Neuron (in vitro differentiated cells): ENCODE measurements at regions not wholly inside any gene's neighbourhood (a gene's known extent, or its start where the extent isn't known, plus 50 kb on each side); places are given as distances from the start of the nearest gene placed in this dataset.
"Not testable (repeated sequence)": the region's sequence is repeated elsewhere in the genome, so short reads cannot be mapped to it uniquely, and the experiment has no call there.

Experiments
- H2AFZ ChIP-seq: one replicate; pipeline ENCODE4 v1.6.1; 2013; ENCODE audit warnings: low read depth, mild to moderate bottlenecking, inconsistent platforms, low read length, moderate library complexity
- H3K27me3 ChIP-seq: one replicate; pipeline ENCODE4 v1.6.1; 2013; ENCODE audit warnings: low read length; ENCODE audit not compliant: insufficient read depth
- H3K36me3 ChIP-seq: one replicate; pipeline ENCODE4 v1.6.1; 2013; ENCODE audit warnings: low read length; ENCODE audit not compliant: insufficient read depth
- H3K4me1 ChIP-seq: one replicate; pipeline ENCODE4 v1.6.1; 2013; ENCODE audit warnings: low read length; ENCODE audit not compliant: insufficient read depth
- H3K4me3 ChIP-seq: 2 replicates; pipeline ENCODE4 v1.5.1; 2013; ENCODE audit warnings: mild to moderate bottlenecking, low read length, moderate library complexity
- H3K9me3 ChIP-seq: one replicate; pipeline ENCODE4 v1.6.1; 2013; ENCODE audit warnings: low read length

DNA sequence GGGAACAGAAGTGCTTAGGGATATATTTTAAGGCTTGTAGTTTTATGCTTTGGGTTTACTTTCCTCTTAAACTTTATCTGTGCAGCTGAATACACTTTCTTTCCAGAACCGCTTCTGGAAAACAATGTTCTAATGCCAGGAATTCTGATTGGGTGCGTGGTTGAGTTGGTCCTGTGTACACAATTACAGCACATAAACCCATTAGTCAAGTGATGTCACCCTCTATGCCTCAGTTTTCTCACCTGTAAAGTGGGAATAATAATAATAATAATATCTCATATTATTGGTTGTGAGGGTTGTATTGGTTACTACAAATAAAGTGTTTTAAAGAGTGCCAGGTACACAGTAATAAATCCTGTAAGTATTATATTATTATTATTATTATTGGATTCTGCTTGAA is 129.2 kb downstream of the MID1IP1 start:
- no peaks in the 10 kb centered on the region for H3K9me3 ChIP-seq
- no peak overlapping the region for H2AFZ ChIP-seq
- H3K36me3 ChIP-seq, result no peaks in the 10 kb centered on the region
- no peak overlapping the region for H3K4me3 ChIP-seq
- no peaks in the 10 kb centered on the region for H3K27me3 ChIP-seq
- H3K4me1 ChIP-seq, result no peaks in the 10 kb centered on the region

DNA sequence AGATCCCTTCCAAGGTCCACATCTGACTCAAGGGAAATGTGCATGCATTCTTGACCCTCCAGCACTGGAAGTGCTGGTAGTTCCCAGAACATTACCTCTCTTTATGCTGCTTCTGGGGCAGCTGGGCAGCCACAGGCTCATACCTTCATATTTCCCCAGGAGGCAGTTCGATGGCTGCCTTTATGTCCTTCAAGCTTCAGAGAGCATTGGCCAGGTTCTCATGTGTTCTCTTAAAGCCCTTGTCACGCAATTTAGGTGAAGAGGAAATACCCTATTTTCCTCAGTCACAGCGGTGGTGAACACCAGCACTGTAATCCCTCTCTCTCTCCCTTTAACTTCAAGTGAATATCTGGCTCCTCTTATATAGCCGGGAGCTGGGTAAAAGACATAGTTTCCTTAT is 134.3 kb downstream of the MID1IP1 start:
- Histone ChIP-seq H3K4me3 (no peak overlapping the region), H3K9me3 (no peaks in the 10 kb centered on the region), H3K4me1 (no peaks in the 10 kb centered on the region), H2AFZ (no peak overlapping the region), H3K27me3 (no peaks in the 10 kb centered on the region), H3K36me3 (no peaks in the 10 kb centered on the region)

DNA sequence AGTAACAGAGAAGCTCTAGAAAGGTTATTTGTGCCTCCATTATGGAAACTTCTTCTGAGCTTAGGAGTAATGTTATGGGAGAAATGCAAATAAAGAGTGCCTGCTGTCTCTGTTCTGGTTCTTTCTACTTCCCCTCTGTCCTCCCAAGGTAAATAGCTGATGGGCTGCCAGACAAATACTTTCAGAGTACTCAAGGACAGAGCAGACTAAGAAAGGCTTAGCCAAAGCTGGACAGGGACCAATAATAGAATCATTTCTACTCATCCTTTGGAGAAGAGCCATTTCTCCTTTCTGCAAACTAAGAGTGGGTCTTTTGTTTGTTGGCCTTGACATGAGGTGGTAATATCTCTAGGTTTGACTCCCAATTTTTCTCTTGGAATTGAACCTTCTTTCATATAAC is 136.1 kb downstream of the MID1IP1 start:
- Histone ChIP-seq H3K4me1 (no peaks in the 10 kb centered on the region), H2AFZ (no peak overlapping the region), H3K36me3 (no peaks in the 10 kb centered on the region)

DNA sequence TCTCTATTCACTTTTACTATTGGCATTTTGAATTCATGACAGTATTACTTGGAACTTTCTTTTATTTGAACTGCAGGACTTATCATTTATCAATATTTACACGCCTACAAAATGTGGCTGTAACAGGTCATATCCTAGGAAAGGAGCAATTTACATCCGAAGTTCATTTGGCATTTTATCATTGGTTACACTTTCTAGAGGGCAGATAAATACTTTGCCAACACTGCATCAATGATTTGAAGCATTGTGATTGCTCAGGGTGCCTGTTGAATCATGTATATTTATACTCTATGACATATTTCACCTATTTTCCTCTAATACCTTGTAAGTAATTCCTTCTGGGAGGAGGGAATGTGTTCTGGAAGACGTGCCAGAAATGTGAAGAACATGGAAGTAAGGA is 136.7 kb downstream of the MID1IP1 start:
- Histone ChIP-seq H3K27me3 (no peaks in the 10 kb centered on the region), H3K36me3 (no peaks in the 10 kb centered on the region), H2AFZ (no peak overlapping the region), H3K9me3 (no peaks in the 10 kb centered on the region), H3K4me3 (no peak overlapping the region), H3K4me1 (no peaks in the 10 kb centered on the region)

More for the DNA sequence above, 136.1 kb downstream of the MID1IP1 start:
- Histone ChIP-seq H3K9me3 (no peaks in the 10 kb centered on the region), H3K4me3 (no peak overlapping the region), H3K27me3 (no peaks in the 10 kb centered on the region)

DNA sequence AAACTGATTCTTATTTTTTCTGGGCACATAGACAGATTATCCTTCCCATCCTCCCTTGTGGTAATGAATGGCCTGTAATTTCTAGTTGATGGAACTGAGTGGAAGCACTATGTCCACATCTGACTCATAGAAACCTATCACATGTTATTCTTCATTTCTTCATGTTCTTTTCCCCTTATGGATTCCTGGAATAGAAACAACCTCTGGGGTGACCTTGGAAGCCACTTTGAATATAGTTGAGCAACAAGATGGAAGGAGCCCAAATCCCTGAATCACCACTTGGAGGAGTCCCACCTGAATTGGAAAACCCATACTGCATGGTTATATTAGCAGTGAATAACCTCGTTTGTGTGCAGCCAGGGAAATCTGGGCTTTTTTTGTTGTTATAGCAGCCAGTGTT is 137.8 kb downstream of the MID1IP1 start:
- H2AFZ ChIP-seq, result no peak overlapping the region
- no peaks in the 10 kb centered on the region for H3K4me1 ChIP-seq
- no peaks in the 10 kb centered on the region for H3K9me3 ChIP-seq
- H3K36me3 ChIP-seq, result no peaks in the 10 kb centered on the region
- H3K4me3 ChIP-seq, result no peak overlapping the region
- H3K27me3 ChIP-seq, result no peaks in the 10 kb centered on the region

DNA sequence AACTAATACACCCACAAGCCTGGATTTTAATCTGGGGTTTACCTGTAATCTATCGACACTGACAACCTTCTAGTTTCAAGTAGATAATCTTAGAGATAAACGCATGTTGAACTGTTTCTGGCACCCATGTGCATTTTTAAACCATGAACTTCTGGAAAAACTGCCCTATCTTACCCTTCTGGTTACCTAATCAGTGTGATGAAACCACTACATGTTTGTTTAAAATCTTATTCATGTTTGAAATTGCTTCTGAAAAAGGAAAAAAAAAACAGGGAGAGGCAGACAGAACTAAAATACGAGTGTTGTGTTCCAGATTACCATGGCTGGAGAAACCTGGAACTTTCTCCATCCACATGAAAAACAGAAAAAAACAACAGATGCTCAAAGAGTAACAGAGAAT is 139.3 kb downstream of the MID1IP1 start:
- Histone ChIP-seq H3K27me3 (no peaks in the 10 kb centered on the region), H3K36me3 (no peaks in the 10 kb centered on the region), H3K9me3 (no peaks in the 10 kb centered on the region), H2AFZ (no peak overlapping the region), H3K4me1 (no peaks in the 10 kb centered on the region), H3K4me3 (no peak overlapping the region)

DNA sequence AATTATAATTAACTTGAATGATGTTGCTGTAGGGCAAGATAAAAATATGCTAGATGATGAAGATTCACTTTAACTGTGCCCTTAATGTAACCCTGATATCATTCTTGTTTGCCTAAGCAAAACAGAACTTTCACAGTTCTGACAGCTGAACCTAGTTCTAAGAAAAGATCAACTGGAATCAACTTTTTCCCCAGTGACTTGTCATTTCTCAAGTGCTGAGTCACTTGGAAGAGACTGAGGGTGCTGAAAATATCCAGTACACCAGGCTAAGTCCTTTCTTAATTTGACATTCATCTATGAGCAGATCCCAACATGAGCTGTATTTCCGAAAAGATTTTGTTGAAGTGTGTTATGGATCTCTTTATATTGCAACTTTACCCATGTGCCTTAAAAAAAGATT is 140.4 kb downstream of the MID1IP1 start:
- no peak overlapping the region for H2AFZ ChIP-seq
- no peaks in the 10 kb centered on the region for H3K9me3 ChIP-seq
- H3K27me3 ChIP-seq, result no peaks in the 10 kb centered on the region
- H3K4me3 ChIP-seq, result no peak overlapping the region
- H3K36me3 ChIP-seq, result no peaks in the 10 kb centered on the region
- H3K4me1 ChIP-seq, result no peaks in the 10 kb centered on the region

DNA sequence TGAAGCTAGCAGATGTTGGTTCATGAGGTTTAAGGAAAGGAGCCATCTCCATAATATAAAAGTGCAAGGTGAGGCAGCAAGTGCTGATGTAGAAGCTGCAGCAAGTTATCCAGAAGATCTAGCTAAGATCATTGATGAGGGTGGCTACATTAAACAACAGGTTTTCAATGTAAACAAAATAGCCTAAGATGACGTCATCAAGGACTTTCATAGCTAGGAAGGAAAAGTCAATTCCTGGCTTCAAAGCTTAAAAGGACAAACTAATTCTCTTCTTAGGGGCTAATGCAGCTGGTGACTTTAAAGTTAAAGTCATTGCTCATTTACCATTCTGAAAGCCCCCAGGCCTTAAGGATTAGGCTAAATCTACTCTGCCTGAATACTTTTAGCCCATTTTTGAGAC is 141.9 kb downstream of the MID1IP1 start:
- Histone ChIP-seq H3K9me3 (no peaks in the 10 kb centered on the region), H3K4me1 (no peaks in the 10 kb centered on the region), H3K4me3 (no peak overlapping the region), H2AFZ (no peak overlapping the region), H3K27me3 (no peaks in the 10 kb centered on the region), H3K36me3 (no peaks in the 10 kb centered on the region)

DNA sequence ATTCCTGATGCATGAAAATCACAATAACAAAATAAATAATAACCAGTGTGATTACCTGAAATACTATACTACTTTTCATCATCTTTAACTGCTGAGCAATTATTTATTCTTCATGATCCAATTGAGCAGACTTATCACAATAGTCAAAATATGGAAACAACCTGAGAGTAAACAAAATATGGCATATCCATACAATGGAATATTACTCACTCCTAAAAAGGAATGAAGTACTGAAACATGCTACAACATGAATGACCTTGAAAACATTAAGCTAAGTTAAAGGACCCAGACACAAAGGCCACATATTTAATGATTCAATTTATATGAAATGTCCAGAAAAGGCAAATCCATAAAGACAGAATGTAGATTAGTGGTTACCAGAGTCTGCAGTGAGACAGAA is 146.8 kb downstream of the MID1IP1 start:
- H3K4me3 ChIP-seq, result no peak overlapping the region
- no peaks in the 10 kb centered on the region for H3K9me3 ChIP-seq
- H2AFZ ChIP-seq, result no peak overlapping the region
- no peaks in the 10 kb centered on the region for H3K4me1 ChIP-seq
- no peaks in the 10 kb centered on the region for H3K36me3 ChIP-seq
- H3K27me3 ChIP-seq, result no peaks in the 10 kb centered on the region

DNA sequence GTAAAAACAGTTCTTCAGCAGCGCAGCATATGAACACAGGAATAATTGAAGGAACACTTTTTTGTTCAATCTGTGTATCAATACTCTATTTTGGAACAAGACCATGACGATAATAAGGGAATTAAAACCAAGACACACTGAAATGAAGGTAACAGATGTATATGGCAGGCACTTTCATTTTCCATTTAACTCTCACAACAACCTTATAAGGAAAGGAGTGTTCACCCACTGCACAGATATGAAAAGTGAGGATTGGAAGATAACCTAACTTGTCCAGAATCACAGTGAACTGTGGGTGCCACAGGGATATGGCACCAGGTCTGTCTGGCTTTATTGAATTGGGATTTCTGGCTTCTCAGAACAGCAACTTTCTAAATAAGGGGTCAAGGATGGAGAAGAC is 153.3 kb downstream of the MID1IP1 start:
- no peaks in the 10 kb centered on the region for H3K36me3 ChIP-seq
- H2AFZ ChIP-seq, result no peak overlapping the region
- no peaks in the 10 kb centered on the region for H3K9me3 ChIP-seq
- H3K4me1 ChIP-seq, result no peaks in the 10 kb centered on the region
- no peaks in the 10 kb centered on the region for H3K27me3 ChIP-seq
- H3K4me3 ChIP-seq, result no peak overlapping the region

DNA sequence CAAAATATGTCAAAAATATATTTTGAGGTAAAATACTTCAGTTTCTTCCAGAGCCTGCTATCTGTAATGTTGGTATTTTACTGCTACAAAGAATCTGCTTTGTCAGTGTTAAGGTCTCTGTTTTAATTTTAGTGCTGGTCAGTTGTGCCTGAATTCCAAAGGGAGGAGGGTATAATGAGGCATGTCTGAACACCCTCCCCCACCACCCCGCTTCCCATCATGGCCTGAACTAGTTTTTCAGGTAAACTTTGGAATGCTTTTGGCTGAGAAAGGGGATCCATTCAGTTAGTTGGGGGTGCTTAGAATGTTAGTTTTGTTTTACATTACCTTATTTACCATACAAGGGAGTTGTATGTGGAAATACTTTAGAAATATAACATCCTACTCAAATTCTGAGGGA is 158.5 kb downstream of the MID1IP1 start:
- no peaks in the 10 kb centered on the region for H3K4me1 ChIP-seq
- H3K27me3 ChIP-seq, result no peaks in the 10 kb centered on the region
- no peak overlapping the region for H2AFZ ChIP-seq
- no peaks in the 10 kb centered on the region for H3K9me3 ChIP-seq
- H3K36me3 ChIP-seq, result no peaks in the 10 kb centered on the region
- no peak overlapping the region for H3K4me3 ChIP-seq

DNA sequence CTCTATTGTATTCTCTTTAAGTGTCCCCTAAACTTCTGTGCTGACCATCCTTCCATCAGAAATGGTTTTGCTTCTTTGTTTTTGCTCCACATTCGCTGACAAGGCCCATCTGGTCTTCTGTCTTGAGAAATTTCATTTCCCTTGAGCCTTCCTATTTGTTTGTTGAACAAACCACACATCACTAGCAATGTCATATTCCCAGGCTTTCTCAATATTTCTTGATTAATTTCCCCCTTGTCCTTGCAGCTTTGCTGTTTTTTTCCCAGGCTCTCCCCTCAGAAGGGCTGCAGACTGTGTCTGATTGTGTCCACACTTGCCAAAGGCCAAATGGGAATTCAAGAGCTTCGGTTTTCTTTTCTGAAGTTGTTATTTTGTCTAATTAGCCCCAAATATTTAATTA is 158.9 kb downstream of the MID1IP1 start:
- Histone ChIP-seq H3K4me3 (no peak overlapping the region), H3K4me1 (no peaks in the 10 kb centered on the region), H2AFZ (no peak overlapping the region), H3K9me3 (no peaks in the 10 kb centered on the region), H3K27me3 (no peaks in the 10 kb centered on the region), H3K36me3 (no peaks in the 10 kb centered on the region)

DNA sequence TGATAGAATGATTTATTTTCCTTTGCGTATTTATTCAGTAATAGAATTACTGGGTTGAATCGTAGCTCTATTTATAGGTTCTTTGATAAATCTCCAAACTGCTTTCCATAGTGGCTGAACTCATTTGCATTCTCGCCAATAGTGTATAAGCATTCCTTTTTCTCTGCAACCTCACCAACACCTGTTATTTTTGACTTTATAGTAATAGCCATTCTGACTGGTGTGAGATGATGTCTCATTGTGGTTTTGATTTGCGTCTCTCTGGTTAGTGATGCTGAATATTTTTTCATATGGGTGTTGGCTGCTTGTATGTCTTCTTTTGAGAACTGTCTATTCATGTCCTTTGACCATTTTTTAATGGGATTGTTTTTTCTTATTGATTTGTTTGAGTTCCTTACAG is 160.7 kb downstream of the MID1IP1 start:
- no peaks in the 10 kb centered on the region for H3K36me3 ChIP-seq
- no peak overlapping the region for H2AFZ ChIP-seq
- no peaks in the 10 kb centered on the region for H3K9me3 ChIP-seq
- H3K4me1 ChIP-seq, result peaks cover 5% of the 10 kb centered on the region
- H3K4me3 ChIP-seq, result no peak overlapping the region
- H3K27me3 ChIP-seq, result no peaks in the 10 kb centered on the region

DNA sequence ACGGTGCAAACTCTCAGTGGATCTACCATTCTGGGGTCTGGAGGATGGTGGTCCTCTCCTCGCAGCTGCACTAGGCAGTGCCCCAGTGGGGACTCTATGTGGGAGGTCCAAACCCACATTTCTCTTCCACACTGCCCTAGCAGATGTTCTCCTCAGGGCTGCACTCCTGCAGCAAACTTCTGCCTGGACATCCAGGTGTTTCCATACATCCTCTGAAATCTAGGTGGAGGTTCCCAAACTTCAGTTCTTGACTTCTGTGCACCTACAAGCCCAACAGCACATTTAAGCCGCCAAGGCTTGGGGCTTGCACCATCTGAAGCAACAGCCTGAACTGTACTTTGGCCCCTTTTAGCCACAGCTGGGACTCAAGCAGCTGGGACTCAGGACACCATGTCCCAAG is 162.0 kb downstream of the MID1IP1 start:
- not testable (repeated sequence) for H3K4me3 ChIP-seq, H3K4me1 ChIP-seq, H3K27me3 ChIP-seq, H2AFZ ChIP-seq, H3K9me3 ChIP-seq, H3K36me3 ChIP-seq
